Amniotic epithelial cell (primary cell): ENCODE measurements at regions not wholly inside any gene's neighbourhood (a gene's known extent, or its start where the extent isn't known, plus 50 kb on each side); places are given as distances from the start of the nearest gene placed in this dataset.
"Not testable (repeated sequence)": the region's sequence is repeated elsewhere in the genome, so short reads cannot be mapped to it uniquely, and the experiment has no call there.

Experiments
- DNase-seq: peaks from one replicate; pipeline ENCODE4 v3.0.0-alpha.2; 2010; ENCODE audit warnings: low read depth

- not testable (repeated sequence) for DNase-seq
Observed at GRCh38 chr1:148386031-148386398, 97.1 kb downstream of the PPIAL4G start.

- no peak for DNase-seq
Observed at GRCh38 chr1:148385371-148386030, 97.6 kb downstream of the PPIAL4G start.

GRCh38 chr1:148383966-148384365 lies 99.1 kb downstream of the PPIAL4G start:
- no peak for DNase-seq

GRCh38 chr1:148379697-148380096 lies 103.4 kb downstream of the PPIAL4G start:
- DNase-seq, result no peak

- DNase-seq, result no peak
Observed at GRCh38 chr1:148379170-148379500, 104.0 kb downstream of the PPIAL4G start.

- not testable (repeated sequence) for DNase-seq
Observed at GRCh38 chr1:148377992-148378391, 105.1 kb downstream of the PPIAL4G start.

- not testable (repeated sequence) for DNase-seq
Observed at GRCh38 chr1:148377045-148377444, 106.1 kb downstream of the PPIAL4G start.

GRCh38 chr1:148374101-148374500 lies 109.0 kb downstream of the PPIAL4G start:
- no peak for DNase-seq

GRCh38 chr1:148373192-148373925 lies 109.7 kb downstream of the PPIAL4G start:
- DNase-seq, result no peak

- no peak for DNase-seq
Observed at GRCh38 chr1:148372731-148373130, 110.4 kb downstream of the PPIAL4G start.

GRCh38 chr1:148372051-148372726 lies 110.9 kb downstream of the PPIAL4G start:
- DNase-seq, result peak; percentile 18

- DNase-seq, result peak; percentile 62
Observed at GRCh38 chr1:148371551-148371994, 111.5 kb downstream of the PPIAL4G start.

GRCh38 chr1:148370661-148371060 lies 112.4 kb downstream of the PPIAL4G start:
- not testable (repeated sequence) for DNase-seq

- no peak for DNase-seq
Observed at GRCh38 chr1:148367596-148367995, 115.5 kb downstream of the PPIAL4G start.

- DNase-seq, result not testable (repeated sequence)
Observed at GRCh38 chr1:148366136-148366753, 116.9 kb downstream of the PPIAL4G start.

- DNase-seq, result not testable (repeated sequence)
Observed at GRCh38 chr1:148365151-148365550, 118.0 kb downstream of the PPIAL4G start.

- DNase-seq, result not testable (repeated sequence)
Observed at GRCh38 chr1:148363979-148364378, 119.1 kb downstream of the PPIAL4G start.

- DNase-seq, result no peak
Observed at GRCh38 chr1:148363439-148363810, 119.7 kb downstream of the PPIAL4G start.

- DNase-seq, result peak; percentile 37
Observed at GRCh38 chr1:148362626-148363438, 120.3 kb downstream of the PPIAL4G start.

GRCh38 chr1:148362216-148362611 lies 120.9 kb downstream of the PPIAL4G start:
- no peak for DNase-seq

- peak; percentile 38 for DNase-seq
Observed at GRCh38 chr1:148361427-148362215, 121.5 kb downstream of the PPIAL4G start.
